HG02884 (cell line): ENCODE measurements at regions not wholly inside any gene's neighbourhood (a gene's known extent, or its start where the extent isn't known, plus 50 kb on each side); places are given as distances from the start of the nearest gene placed in this dataset.
"Not testable (repeated sequence)": the region's sequence is repeated elsewhere in the genome, so short reads cannot be mapped to it uniquely, and the experiment has no call there.

Source experiments
- ATAC-seq: cut with Tn5 transposase; IDR thresholded peaks from one replicate; pipeline ENCODE4 v1.9.1; 2021; ENCODE audit warnings: mild to moderate bottlenecking, moderate library complexity; ENCODE audit not compliant: unreplicated experiment

- no peak for ATAC-seq
These were observed 393.7 kb upstream of the FANCL start for GRCh38 chr2:58634653-58635370.

GRCh38 chr2:58633613-58634365 is 392.7 kb upstream of the FANCL start:
- ATAC-seq: no peak

- ATAC-seq: no peak
These were observed 390.9 kb upstream of the FANCL start for GRCh38 chr2:58631986-58632385.

- no peak for ATAC-seq
These were observed 388.5 kb upstream of the FANCL start for GRCh38 chr2:58629545-58630119.

- no peak for ATAC-seq
These were observed 379.8 kb upstream of the FANCL start for GRCh38 chr2:58620896-58621295.

GRCh38 chr2:58620093-58620492 is 379.0 kb upstream of the FANCL start:
- no peak for ATAC-seq

- no peak for ATAC-seq
These were observed 375.8 kb upstream of the FANCL start for GRCh38 chr2:58616961-58617360.

- ATAC-seq: no peak
These were observed 373.1 kb upstream of the FANCL start for GRCh38 chr2:58614219-58614618.

GRCh38 chr2:58612973-58613372 is 371.8 kb upstream of the FANCL start:
- no peak for ATAC-seq

- ATAC-seq: no peak
These were observed 368.2 kb upstream of the FANCL start for GRCh38 chr2:58609326-58609725.

GRCh38 chr2:58608146-58608545 is 367.0 kb upstream of the FANCL start:
- ATAC-seq: no peak

- no peak for ATAC-seq
These were observed 366.3 kb upstream of the FANCL start for GRCh38 chr2:58607448-58607847.

- ATAC-seq: no peak
These were observed 365.7 kb upstream of the FANCL start for GRCh38 chr2:58606799-58607198.

- no peak for ATAC-seq
These were observed 363.0 kb upstream of the FANCL start for GRCh38 chr2:58604096-58604495.

- no peak for ATAC-seq
These were observed 359.9 kb upstream of the FANCL start for GRCh38 chr2:58601017-58601416.

- ATAC-seq: no peak
These were observed 357.0 kb upstream of the FANCL start for GRCh38 chr2:58598171-58598570.

GRCh38 chr2:58595714-58596113 is 354.6 kb upstream of the FANCL start:
- no peak for ATAC-seq

- ATAC-seq: no peak
These were observed 353.6 kb upstream of the FANCL start for GRCh38 chr2:58594762-58595161.

- no peak for ATAC-seq
These were observed 353.1 kb upstream of the FANCL start for GRCh38 chr2:58594175-58594574.

- not testable (repeated sequence) for ATAC-seq
These were observed 345.1 kb upstream of the FANCL start for GRCh38 chr2:58586178-58586577.

GRCh38 chr2:58585233-58585632 is 344.1 kb upstream of the FANCL start:
- no peak for ATAC-seq

- ATAC-seq: no peak
These were observed 343.5 kb upstream of the FANCL start for GRCh38 chr2:58584606-58585118.
